ENCODE measurements at regions not wholly inside any gene's neighbourhood (a gene's known extent, or its start where the extent isn't known, plus 50 kb on each side); places are given as distances from the start of the nearest gene placed in this dataset.

GRCh38 chr1:67604778-67605177 is 80.2 kb upstream of the GADD45A start:
- TF ChIP-seq CTCF (IDR thresholded peaks at IDR 0.05; ENCODE audit: control insufficient read depth, insufficient read depth, low read depth, low read length, missing control alignments) = no peak
- H3K4me3 ChIP-seq (ENCODE audit: control insufficient read depth, low read depth, low read length) = no peak overlapping the region
- DNase-seq (ENCODE audit: low read depth) = no peak

- DNase-seq (ENCODE audit: low read depth) = no peak
- no peak overlapping the region for H3K4me3 ChIP-seq (ENCODE audit: control insufficient read depth, low read depth, low read length)
- no peak for TF ChIP-seq CTCF (IDR thresholded peaks at IDR 0.05; ENCODE audit: control insufficient read depth, insufficient read depth, low read depth, low read length, missing control alignments)
Measured at GRCh38 chr1:67605209-67605780, 79.7 kb upstream of the GADD45A start.

GRCh38 chr1:67607286-67607685 is 77.7 kb upstream of the GADD45A start:
- no peak overlapping the region for H3K4me3 ChIP-seq (ENCODE audit: control insufficient read depth, low read depth, low read length)
- no peak for TF ChIP-seq CTCF (IDR thresholded peaks at IDR 0.05; ENCODE audit: control insufficient read depth, insufficient read depth, low read depth, low read length, missing control alignments)
- DNase-seq (ENCODE audit: low read depth) = no peak

- TF ChIP-seq CTCF (IDR thresholded peaks at IDR 0.05; ENCODE audit: control insufficient read depth, insufficient read depth, low read depth, low read length, missing control alignments) = no peak
- H3K4me3 ChIP-seq (ENCODE audit: control insufficient read depth, low read depth, low read length) = no peak overlapping the region
- no peak for DNase-seq (ENCODE audit: low read depth)
Measured at GRCh38 chr1:67607699-67608098, 77.3 kb upstream of the GADD45A start.

GRCh38 chr1:67608661-67609576 is 76.1 kb upstream of the GADD45A start:
- no peak for TF ChIP-seq CTCF (IDR thresholded peaks at IDR 0.05; ENCODE audit: control insufficient read depth, insufficient read depth, low read depth, low read length, missing control alignments)
- DNase-seq (ENCODE audit: low read depth) = no peak
- H3K4me3 ChIP-seq (ENCODE audit: control insufficient read depth, low read depth, low read length) = no peak overlapping the region

- DNase-seq (ENCODE audit: low read depth) = no peak
- H3K4me3 ChIP-seq (ENCODE audit: control insufficient read depth, low read depth, low read length) = no peak overlapping the region
- TF ChIP-seq CTCF (IDR thresholded peaks at IDR 0.05; ENCODE audit: control insufficient read depth, insufficient read depth, low read depth, low read length, missing control alignments) = no peak
Measured at GRCh38 chr1:67609577-67610341, 75.2 kb upstream of the GADD45A start.

Data from AG09309 (cell line).